ENCODE measurements at regions not wholly inside any gene's neighbourhood (a gene's known extent, or its start where the extent isn't known, plus 50 kb on each side); places are given as distances from the start of the nearest gene placed in this dataset.
A peak's percentile ranks its signal among the peaks of the same experiment; 100 is the strongest.
"Not testable (repeated sequence)": the region's sequence is repeated elsewhere in the genome, so short reads cannot be mapped to it uniquely, and the experiment has no call there.

GRCh38 chr1:55869065-55869464, 653.9 kb upstream of the USP24 start:
- DNase-seq (ENCODE audit: low read depth) = peak; percentile 47

GRCh38 chr1:55868026-55868425, 652.9 kb upstream of the USP24 start:
- peak; percentile 48 for DNase-seq (ENCODE audit: low read depth)

GRCh38 chr1:55867304-55867843, 652.2 kb upstream of the USP24 start:
- DNase-seq (ENCODE audit: low read depth) = no peak

GRCh38 chr1:55865778-55866177, 650.6 kb upstream of the USP24 start:
- not testable (repeated sequence) for DNase-seq (ENCODE audit: low read depth)

GRCh38 chr1:55864251-55864650, 649.1 kb upstream of the USP24 start:
- no peak for DNase-seq (ENCODE audit: low read depth)

- DNase-seq (ENCODE audit: low read depth) = no peak
Observed at GRCh38 chr1:55861676-55862340, 646.6 kb upstream of the USP24 start.

- DNase-seq (ENCODE audit: low read depth) = no peak
Observed at GRCh38 chr1:55860798-55861519, 645.8 kb upstream of the USP24 start.

GRCh38 chr1:55860326-55860725, 645.2 kb upstream of the USP24 start:
- no peak for DNase-seq (ENCODE audit: low read depth)

GRCh38 chr1:55854911-55855310, 639.7 kb upstream of the USP24 start:
- no peak for DNase-seq (ENCODE audit: low read depth)

- DNase-seq (ENCODE audit: low read depth) = peak; percentile 44
Observed at GRCh38 chr1:55848906-55849305, 633.7 kb upstream of the USP24 start.

GRCh38 chr1:55846051-55846450, 630.9 kb upstream of the USP24 start:
- no peak for DNase-seq (ENCODE audit: low read depth)

GRCh38 chr1:55844322-55844721, 629.2 kb upstream of the USP24 start:
- no peak for DNase-seq (ENCODE audit: low read depth)

- no peak for DNase-seq (ENCODE audit: low read depth)
Observed at GRCh38 chr1:55839626-55840025, 624.5 kb upstream of the USP24 start.

- no peak for DNase-seq (ENCODE audit: low read depth)
Observed at GRCh38 chr1:55839221-55839620, 624.1 kb upstream of the USP24 start.

GRCh38 chr1:55836086-55836485, 620.9 kb upstream of the USP24 start:
- DNase-seq (ENCODE audit: low read depth) = no peak

GRCh38 chr1:55833529-55834091, 618.4 kb upstream of the USP24 start:
- peak; percentile 55 for DNase-seq (ENCODE audit: low read depth)

GRCh38 chr1:55831759-55832158, 616.6 kb upstream of the USP24 start:
- no peak for DNase-seq (ENCODE audit: low read depth)

- no peak for DNase-seq (ENCODE audit: low read depth)
Observed at GRCh38 chr1:55828044-55828443, 612.9 kb upstream of the USP24 start.

- DNase-seq (ENCODE audit: low read depth) = peak; percentile 88
Observed at GRCh38 chr1:55827350-55827749, 612.2 kb upstream of the USP24 start.

- DNase-seq (ENCODE audit: low read depth) = no peak
Observed at GRCh38 chr1:55826381-55827080, 611.4 kb upstream of the USP24 start.

- DNase-seq (ENCODE audit: low read depth) = no peak
Observed at GRCh38 chr1:55825461-55825860, 610.3 kb upstream of the USP24 start.

- DNase-seq (ENCODE audit: low read depth) = no peak
Observed at GRCh38 chr1:55824251-55824640, 609.1 kb upstream of the USP24 start.

All from stromal cell of bone marrow (primary cell).